Stromal cell of bone marrow (primary cell): ENCODE measurements at regions not wholly inside any gene's neighbourhood (a gene's known extent, or its start where the extent isn't known, plus 50 kb on each side); places are given as distances from the start of the nearest gene placed in this dataset.
"Not testable (repeated sequence)": the region's sequence is repeated elsewhere in the genome, so short reads cannot be mapped to it uniquely, and the experiment has no call there.

ENCODE experiments used
- DNase-seq: peaks from one replicate; pipeline ENCODE4 v3.0.0-alpha.2; 2012; ENCODE audit warnings: low read depth

DNA sequence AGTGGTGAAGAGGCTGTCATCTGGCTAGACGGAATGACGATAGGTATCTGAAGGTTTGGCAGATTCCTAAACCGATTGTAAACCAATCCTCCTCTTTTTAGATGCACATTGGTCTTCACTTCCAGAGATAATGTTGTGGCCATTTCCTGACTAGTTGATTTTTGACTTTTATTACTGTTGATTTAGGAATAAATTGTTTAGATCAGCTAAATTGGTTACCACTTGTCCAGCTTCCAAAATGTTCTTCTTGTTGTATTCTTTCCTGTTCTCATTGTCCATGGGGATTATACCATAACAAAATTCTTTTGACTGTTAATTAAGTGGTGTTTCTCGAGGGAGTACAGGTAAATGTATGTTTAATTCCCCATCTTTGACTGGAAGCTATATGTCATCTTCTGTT is 119.7 kb downstream of the MACROH2A1 start:
- no peak for DNase-seq

DNA sequence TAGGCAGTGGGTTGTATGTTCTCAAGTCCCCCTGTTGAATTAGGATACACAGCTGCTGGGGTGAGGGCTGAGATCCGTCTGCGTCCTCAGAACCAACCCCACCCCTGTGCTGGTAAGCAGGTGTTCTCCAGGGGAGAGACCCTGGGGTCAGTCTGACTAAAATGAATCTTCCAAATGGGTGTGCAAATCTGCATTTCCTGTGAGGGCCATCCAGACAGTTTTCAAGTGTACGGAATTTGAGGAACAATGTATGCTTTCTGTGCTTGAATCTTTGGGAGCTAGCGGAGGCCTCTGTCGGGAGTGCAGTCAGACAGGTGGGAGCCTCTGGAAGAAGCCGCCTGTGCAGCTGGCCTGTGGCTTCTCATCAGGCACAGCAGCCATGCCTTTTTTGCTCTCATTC is 122.9 kb downstream of the MACROH2A1 start:
- no peak for DNase-seq

DNA sequence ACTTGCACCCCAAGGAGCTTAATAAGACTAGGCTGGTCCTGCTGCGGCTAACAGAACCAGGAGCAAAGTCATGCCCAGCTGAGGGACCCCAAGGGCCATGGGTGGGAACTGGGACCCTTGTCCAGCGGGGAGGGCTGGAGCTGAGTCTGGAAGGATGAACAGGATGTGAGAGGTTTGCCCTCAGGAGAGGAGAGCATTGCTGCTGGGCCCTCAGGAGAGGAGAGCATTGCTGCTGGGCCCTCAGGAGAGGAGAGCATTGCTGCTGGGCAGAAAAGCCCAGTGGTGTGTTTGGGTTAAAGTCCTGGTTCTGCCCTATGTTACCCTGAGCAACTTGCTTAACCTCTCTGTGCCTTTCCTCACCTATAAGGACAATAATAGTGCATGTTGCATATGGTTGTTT is 125.8 kb downstream of the MACROH2A1 start:
- DNase-seq = no peak

DNA sequence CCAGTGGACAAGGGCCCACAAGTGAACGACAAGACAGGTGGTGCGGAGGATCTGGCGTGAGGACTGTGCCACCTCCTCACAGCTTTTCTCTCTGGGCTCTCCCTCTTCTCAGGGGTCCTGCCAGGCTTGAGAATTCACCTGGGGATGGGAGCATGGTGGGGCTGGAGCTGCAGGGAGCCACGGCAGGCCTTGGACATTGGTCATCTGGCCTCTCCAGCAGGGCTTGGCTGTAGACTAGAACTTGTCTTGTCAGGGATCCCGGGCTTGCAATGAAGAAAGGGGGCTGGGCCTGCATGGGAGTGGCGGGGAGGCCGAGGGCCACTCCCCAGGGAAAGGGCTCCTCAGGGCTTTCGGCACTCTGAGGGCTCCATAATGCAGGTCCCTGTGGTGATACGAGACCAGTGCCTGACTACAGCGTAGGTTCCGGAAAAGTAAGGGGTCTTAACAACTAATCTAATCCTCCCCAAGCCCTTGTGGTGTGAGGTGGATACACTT is 126.7 kb downstream of the MACROH2A1 start:
- no peak for DNase-seq

DNA sequence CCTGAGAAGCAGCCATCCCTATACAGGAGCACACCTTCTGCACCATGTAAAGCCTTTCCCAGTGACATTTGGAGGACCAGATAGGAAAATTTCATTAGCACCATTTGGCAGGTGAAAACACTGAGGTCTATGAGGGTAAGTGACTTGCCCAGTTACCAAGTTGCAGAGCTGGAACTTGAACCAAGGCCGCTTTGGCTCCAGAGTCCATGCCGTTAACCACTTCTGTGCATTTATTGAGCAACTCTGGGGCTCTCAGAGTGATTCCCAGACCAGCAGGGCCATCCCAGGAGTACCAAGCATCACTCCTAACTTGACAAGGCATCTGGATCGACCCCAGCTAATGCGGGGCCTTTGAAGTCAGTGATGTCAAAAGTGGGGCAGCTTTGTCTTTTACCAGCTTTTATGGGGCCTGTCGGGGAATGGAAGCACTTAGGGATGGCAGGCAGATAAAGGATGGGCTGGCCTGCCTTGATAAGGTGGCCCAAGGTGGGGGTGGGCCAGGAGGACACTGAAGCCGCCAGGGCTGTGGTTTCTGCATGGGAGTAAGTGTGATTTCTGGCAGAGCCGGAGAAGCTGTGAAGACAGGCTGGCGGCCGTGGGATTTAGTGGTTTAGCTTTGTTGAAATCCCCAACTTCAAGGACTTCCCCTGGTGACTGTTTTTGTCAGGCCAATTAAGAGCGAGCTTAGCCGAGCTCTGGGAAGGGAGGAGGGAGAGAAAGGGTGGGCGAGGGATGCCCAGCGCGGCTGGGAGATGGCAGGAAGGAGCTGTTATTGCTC is 127.3 kb downstream of the MACROH2A1 start:
- DNase-seq = peak; percentile 28

DNA sequence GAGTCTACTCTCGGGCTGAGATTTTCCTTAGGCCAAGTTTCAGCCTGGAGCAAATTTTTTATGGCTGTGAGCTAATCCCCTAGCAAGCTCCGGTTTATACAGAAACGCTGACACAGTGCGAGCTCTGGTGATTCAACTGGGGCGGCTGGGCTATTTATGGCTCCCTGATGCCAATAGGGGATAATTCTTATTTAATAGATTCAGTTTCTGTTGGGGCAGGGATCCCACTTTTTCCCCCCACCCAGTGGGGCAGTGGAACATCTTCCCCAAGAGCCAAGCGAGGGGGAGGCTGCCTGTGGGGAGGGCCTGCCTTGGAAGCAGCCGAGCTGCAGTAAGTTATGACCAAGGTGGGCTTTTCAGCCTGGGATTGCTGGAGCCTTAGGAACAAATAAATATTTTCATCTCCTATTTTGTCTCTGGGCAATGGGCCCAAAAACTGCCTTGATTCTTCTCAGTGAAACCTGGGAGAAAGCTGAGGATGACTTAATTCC is 129.1 kb downstream of the MACROH2A1 start:
- peak; percentile 88 for DNase-seq

DNA sequence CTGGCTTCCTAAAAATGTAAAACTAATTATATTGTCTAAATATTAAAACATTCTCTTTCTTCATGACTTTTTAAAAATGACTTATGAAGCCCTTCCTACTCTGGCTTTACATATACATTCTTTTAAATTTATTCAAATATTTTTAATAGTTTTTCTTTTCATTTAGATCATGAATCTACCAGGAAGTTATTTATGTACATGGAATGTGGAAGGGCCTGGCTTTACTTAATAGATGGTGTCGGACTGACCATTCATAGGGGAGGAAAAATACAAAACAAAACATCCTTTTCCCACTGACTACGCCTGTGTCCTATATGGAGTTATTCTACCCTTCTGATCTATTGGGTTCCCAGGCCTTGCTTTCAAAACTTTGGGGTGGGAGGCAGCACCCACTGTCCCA is 129.8 kb downstream of the MACROH2A1 start:
- DNase-seq = no peak

DNA sequence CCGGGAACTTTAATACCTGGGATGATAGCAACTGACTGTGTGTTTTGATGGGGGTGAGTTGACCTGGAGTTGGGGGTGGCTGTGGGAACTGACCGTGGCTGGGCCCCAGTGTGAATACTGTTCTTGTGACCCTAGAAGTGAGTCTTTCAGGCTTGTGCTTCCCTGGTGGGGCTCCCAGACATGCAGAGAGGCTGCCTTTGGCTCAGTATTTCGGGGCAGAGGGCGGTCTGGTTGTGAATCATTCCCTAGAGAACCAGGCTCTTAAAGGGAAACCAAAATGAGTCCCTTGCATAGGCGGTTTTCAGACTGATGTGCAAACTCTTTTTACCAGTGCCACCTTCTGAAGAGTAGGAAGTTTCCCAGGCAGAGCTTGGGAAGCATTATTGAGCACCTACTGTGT is 132.1 kb downstream of the MACROH2A1 start:
- no peak for DNase-seq

DNA sequence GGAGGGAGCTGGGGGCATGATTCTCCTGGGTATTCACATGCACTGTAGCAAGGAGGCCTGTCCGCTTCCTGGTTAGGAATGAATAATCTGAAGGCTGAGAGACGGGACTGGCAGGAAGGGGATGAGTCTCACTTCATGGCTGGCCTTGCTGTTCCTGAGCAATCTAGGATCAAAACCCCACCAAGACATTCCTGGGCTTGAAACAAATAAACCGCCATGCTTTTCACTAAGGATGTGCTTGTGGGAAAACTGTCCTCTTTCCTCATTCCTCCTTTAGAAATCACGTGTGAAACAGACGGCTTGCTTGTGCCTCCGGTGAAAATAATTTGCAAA is 132.8 kb downstream of the MACROH2A1 start:
- DNase-seq = no peak

DNA sequence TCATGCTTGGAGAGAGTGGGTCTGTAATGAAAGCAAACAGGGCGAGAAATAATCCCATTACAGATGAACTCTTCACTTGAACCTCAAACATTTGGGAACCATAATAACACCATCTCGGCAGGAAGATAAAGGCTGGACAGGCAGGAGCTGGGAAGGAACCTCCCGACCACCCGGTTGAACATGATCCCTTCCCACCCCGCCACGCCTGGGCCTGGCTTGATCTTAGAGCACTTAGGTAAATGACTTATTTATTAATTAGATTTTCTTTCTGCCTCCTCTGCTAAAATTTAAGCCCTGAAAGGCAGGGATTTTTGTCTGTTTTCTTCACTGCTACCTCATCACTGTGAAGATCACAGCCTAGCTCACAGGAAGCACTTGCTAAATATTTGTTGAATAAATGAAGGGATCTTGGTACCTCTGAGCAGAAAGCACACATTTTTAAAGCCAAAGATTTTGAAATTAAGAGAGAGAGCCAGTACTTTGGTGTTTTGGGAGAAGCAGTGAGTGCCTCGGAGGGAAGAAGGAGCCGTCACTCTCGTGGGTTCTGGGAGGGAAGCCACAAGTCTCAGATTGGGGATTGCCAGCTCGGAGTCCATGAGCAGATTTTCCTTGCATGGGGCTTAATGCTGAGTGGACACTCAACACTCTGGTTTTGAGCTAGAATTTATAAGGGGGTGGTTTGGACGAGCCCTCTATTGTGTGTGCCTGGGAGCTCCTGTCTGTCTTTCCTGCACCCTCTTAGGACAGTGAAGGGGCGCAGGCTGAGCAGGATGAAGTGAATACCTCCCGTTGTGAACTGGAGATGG is 133.3 kb downstream of the MACROH2A1 start:
- DNase-seq = no peak

DNA sequence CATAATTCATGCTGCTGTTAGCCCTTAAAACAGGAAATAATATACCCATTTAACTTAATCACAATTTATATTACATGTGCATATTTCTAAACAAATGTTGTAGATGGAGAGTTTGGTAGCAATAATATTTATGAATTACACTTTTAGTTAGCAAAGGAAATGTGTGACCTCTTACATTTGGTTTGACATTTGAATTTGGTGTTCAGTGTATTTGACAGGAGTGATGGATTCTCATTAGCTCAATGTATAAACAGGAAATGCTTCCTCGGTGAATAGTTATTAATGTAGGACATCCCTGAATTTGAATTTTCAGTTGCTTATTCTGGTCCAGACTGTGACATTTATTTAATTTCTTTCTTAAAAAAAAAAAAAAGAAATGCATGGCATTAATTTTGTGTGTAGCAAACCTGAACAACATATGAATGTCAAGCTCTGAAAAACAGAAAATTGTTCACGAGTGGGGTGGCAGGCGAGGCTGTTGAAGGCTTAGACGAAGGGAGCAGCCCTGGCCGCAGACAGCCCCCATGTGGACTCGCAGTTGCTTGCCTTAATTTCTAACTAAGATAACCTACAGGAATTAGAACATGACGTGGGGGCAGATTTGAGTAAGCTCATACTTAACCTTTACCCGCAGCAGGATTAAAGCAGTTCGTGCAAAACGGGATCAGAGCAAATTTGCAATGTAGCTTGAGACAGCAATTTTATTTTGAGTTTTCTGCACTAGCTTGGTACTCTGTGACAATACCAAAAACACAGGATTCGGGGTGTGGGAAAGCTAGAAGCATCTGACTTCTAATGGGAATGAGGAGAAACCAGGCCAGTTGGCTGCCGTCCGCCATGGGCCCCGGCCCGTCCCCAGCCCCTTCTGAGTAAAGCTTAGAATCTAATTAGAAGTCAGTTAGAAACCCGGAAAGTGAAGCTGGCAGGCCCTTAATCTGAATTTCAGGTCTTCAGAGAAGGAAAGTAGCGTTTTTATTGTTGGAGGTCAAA is 134.3 kb downstream of the MACROH2A1 start:
- no peak for DNase-seq

DNA sequence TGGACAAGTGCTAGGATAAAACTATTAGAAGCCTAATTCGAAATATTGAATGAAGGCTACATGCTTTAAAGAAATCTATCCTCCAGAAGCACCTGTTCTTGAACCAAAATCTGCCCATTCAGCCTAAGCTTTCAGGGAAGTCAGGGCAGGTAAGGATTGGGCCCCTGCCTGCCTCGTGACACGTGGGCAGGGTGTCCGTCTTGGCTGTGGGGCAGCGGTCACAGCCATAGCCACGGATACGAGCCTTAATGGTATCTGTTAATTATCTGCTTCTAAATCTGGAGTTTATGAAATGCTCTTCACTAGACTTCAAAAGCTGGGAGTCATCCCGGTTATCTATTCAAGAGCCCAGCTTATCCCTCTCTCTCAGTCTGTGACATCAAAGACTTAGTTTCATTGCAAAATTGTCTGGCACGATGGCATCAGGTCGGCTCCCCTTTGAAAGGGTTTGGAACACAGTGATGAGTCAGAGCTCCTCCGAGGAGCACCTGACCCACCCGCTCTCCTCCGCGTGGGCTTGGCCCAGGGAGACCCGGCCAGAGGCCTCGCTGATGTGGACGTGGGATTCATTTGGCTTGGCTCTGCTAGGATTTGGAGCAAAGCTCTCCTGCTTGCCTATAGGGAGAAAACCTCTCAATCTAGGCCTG is 135.9 kb downstream of the MACROH2A1 start:
- no peak for DNase-seq

DNA sequence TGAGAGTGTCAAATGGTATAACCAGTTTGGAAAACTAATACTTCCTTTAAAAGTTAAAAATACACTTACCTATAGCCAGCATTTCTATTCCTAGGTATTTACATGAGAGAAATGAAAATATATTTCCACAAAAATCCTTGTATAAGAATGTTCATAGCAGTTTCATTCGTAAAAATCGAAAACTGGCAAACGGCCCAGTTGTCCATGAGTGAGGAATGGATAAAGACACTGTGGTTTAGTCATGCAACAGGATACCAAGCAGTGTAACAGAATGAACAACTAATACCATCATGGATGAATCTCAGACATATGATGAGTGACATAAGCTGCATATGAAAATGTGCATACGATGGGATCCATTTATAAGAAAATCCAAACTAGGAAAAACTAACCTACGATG is 136.7 kb downstream of the MACROH2A1 start:
- DNase-seq = no peak

DNA sequence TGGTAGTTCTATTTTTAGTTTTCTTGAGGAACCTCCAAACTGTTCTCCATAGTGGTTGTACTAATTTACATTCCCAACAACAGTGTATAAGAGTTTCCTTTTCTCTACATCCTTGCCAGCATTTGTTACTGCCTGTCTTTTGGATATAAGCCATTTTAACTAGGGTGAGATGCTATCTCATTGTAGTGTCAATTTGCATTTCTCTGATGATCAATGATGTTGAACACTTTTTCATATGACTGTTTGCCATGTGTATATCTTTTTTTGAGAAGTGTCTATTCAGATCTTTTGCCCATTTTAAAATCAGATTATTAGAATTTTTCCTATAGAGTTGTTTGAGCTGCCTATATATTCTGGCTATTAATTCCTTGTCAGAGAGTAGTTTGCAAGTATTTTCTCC is 138.9 kb downstream of the MACROH2A1 start:
- DNase-seq = not testable (repeated sequence)

DNA sequence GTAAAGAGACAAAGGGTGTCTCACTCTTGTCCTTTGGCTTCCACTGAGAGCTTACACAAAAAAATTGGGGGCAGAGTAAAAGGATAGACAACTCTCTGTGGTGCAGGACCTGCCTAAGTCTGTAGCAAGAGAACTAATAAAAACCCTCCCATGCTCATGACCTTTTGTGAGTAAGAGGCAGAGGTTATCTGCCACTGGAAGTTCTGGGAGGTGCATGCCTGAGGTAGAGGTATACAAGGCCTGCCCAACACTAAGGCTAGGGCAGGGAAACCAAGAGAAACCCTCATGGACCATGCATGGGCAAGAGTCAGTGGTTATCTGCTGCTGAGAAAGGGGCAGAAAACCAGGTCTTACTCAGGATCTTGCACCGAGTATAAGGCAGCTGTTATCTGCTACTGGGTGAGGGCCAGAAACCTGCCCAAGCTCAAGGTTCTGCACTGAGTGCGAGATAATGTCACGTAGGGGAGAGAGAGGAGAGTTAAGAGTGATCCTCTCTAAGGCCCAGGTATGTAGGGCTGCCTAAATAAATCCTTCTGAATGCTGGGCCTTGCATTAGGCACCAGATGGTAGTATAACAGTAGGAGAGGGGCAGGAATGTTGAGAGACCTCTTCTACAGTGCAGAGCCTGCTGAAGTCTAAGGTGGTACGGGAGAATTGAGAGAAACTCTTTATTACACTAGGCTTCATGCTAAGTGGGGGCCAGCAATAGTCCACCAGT is 143.4 kb downstream of the MACROH2A1 start:
- no peak for DNase-seq

DNA sequence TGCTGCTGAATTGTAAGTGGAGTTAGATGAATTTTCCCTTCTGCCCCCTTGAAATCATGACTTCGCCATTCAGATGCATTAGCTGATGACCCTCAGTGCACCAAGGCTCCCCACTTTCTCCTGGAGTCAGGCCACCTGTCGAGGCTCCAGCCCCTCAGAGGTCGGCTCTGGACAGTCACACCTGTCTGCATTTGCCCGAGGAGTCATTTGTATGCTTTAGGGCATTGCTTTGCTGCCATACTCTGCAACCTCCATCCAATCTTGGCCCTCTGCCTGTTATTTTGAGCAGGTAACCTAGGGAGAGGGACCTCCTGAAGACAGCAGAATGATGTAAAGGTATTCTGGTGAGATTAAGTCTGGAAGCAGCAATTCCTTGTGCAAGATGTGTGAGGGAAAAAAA is 144.8 kb downstream of the MACROH2A1 start:
- DNase-seq = no peak

DNA sequence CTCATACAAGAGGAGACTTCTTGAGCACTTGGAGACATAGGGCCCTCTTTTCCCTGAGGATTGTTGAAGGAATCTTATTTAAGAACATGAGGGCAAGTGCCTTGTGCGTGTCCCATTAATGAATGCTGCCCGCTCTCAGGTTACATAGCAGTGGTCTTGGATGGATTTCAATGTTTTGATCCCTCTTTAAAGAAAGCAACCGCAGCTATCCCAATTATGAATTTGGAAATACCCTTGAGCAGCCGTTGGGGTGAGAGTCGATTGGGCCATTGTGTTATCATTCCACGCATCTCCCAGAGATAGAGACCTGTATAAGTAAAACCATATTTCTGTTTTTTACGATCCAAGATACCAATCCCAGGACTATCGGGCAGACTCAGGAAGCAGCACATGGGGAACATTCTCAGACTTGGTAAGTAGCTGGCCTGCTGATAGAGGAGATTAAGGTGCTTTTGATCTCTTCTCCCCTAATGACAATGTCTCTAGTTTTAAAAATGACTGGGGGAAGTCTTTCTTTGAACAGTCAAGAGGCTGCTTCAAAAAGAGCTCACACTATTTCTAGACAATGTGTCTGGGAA is 145.3 kb downstream of the MACROH2A1 start:
- no peak for DNase-seq

DNA sequence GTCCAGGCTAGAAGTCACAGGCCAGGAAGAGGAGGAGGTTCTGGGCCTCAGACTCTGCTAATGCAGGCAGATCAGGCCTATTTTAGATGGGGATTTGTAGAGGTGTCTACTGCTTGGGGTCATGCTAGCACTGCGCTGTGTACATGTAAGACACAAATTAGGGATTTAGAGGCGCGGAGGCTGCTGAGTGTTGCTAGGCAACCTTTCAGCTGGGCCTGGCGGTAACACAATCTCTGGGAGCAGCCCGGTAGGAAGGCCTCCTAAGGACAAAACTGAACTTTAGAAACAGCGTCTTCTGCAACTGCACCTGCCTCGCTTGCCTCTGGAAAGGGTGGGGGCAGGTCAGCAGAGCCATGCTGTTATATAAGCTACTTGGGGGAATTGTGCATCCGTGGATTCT is 147.9 kb downstream of the MACROH2A1 start:
- DNase-seq = no peak

DNA sequence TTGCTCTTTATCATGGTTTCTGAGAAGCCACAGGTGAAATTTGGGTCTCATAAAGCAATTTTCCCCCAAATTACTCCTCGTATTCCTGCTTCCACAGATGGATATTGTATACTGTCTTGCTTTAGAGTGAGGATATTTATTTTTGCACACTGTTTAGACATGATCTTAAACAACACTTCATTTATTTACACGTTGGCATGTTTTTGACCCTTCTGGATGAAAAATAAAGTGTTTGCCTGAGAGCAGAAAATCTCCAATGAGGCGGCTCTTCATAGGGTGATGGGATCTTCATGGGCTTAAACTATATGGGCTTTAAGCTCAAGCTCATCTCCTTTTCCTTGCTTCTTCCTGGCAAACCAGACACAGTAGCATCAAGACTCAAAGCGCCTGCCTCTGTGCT is 148.4 kb downstream of the MACROH2A1 start:
- no peak for DNase-seq

DNA sequence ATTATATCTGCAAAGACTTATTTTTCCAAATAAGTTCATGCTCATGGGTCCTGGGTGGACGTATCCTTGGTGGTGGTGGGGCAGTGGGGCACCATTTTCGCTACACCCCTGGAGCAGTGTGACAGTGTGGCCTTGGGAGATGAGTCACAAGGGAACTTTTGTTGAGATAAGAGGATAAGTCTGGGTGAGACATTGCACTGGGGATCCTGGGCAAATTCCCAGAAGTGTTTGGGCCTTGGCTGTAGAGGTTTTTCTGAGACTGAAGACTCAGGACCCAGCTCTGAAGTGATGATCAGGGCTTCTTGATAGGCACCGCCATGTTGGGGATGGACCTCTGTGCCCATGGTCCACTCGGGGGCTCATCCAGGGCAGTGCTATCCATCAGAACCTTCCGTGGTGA is 149.4 kb downstream of the MACROH2A1 start:
- DNase-seq = no peak
